Type B pancreatic cell (in vitro differentiated cells): ENCODE measurements at regions not wholly inside any gene's neighbourhood (a gene's known extent, or its start where the extent isn't known, plus 50 kb on each side); places are given as distances from the start of the nearest gene placed in this dataset.

Source experiments
- DNase-seq: peaks from one replicate; pipeline ENCODE4 v3.0.0; 2021; ENCODE audit warnings: mixed read lengths; ENCODE audit not compliant: unreplicated experiment; ENCODE audit errors: extremely low spot score
- H3K27ac Mint-ChIP-seq: 2 replicates; pipeline ENCODE4 v1.8.0; 2021; ENCODE audit warnings: mild to moderate bottlenecking, mixed read lengths
- H3K27me3 Mint-ChIP-seq: 2 replicates; pipeline ENCODE4 v1.8.0; 2021; ENCODE audit warnings: mixed read lengths
- H3K36me3 Mint-ChIP-seq: 2 replicates; pipeline ENCODE4 v1.8.0; 2021; ENCODE audit warnings: mixed read lengths
- H3K4me1 Mint-ChIP-seq: one replicate; pipeline ENCODE4 v1.8.0; 2021; ENCODE audit warnings: mixed read lengths; ENCODE audit not compliant: unreplicated experiment
- H3K4me3 Mint-ChIP-seq: 2 replicates; pipeline ENCODE4 v1.8.0; 2021; ENCODE audit warnings: mild to moderate bottlenecking, mixed read lengths
- H3K9me3 Mint-ChIP-seq: 2 replicates; pipeline ENCODE4 v1.8.0; 2021; ENCODE audit warnings: mixed read lengths
- CTCF ChIP-seq: fragments of 200-600 bp; sonication (generic); conservative IDR thresholded peaks from 2 replicates; pipeline ENCODE4 v1.5.0; 2021; ENCODE audit warnings: antibody characterized with exemption, mild to moderate bottlenecking

GRCh38 chr17:34728771-34729310 is 149.5 kb downstream of the TMEM132E start:
- Mint-ChIP-seq H3K4me3 (no peak overlapping the region), H3K27me3 (peaks cover 43% of the 10 kb centered on the region), H3K27ac (no peak overlapping the region), H3K9me3 (no peaks in the 10 kb centered on the region), H3K36me3 (no peaks in the 10 kb centered on the region), H3K4me1 (no peaks in the 10 kb centered on the region)
- no peak for DNase-seq
- no peak for TF ChIP-seq CTCF

GRCh38 chr17:34727601-34728000 is 148.2 kb downstream of the TMEM132E start:
- Mint-ChIP-seq H3K9me3 (no peaks in the 10 kb centered on the region), H3K4me3 (no peak overlapping the region), H3K27ac (no peak overlapping the region), H3K27me3 (peaks cover 52% of the 10 kb centered on the region), H3K36me3 (no peaks in the 10 kb centered on the region), H3K4me1 (no peaks in the 10 kb centered on the region)
- DNase-seq: no peak
- TF ChIP-seq CTCF: no peak

GRCh38 chr17:34726536-34727384 is 147.4 kb downstream of the TMEM132E start:
- no peaks in the 10 kb centered on the region for H3K4me1 Mint-ChIP-seq
- TF ChIP-seq CTCF: no peak
- H3K4me3 Mint-ChIP-seq: no peak overlapping the region
- DNase-seq: no peak
- peaks cover 52% of the 10 kb centered on the region for H3K27me3 Mint-ChIP-seq
- H3K9me3 Mint-ChIP-seq: no peaks in the 10 kb centered on the region
- H3K36me3 Mint-ChIP-seq: no peaks in the 10 kb centered on the region
- no peak overlapping the region for H3K27ac Mint-ChIP-seq

GRCh38 chr17:34725725-34726124 is 146.3 kb downstream of the TMEM132E start:
- DNase-seq: peak; percentile 24
- no peak overlapping the region for H3K27ac Mint-ChIP-seq
- no peaks in the 10 kb centered on the region for H3K9me3 Mint-ChIP-seq
- no peaks in the 10 kb centered on the region for H3K4me1 Mint-ChIP-seq
- no peak overlapping the region for H3K4me3 Mint-ChIP-seq
- H3K27me3 Mint-ChIP-seq: peaks cover 47% of the 10 kb centered on the region
- no peak for TF ChIP-seq CTCF
- H3K36me3 Mint-ChIP-seq: no peaks in the 10 kb centered on the region

- Mint-ChIP-seq H3K9me3 (no peaks in the 10 kb centered on the region), H3K36me3 (no peaks in the 10 kb centered on the region), H3K4me1 (no peaks in the 10 kb centered on the region), H3K27ac (no peak overlapping the region), H3K4me3 (no peak overlapping the region), H3K27me3 (peaks cover 53% of the 10 kb centered on the region)
- TF ChIP-seq CTCF: no peak
- peak; percentile 11 for DNase-seq
These were observed 145.6 kb downstream of the TMEM132E start for GRCh38 chr17:34725008-34725407.
